ENCODE measurements at regions not wholly inside any gene's neighbourhood (a gene's known extent, or its start where the extent isn't known, plus 50 kb on each side); places are given as distances from the start of the nearest gene placed in this dataset.
"Not testable (repeated sequence)": the region's sequence is repeated elsewhere in the genome, so short reads cannot be mapped to it uniquely, and the experiment has no call there.

DNA sequence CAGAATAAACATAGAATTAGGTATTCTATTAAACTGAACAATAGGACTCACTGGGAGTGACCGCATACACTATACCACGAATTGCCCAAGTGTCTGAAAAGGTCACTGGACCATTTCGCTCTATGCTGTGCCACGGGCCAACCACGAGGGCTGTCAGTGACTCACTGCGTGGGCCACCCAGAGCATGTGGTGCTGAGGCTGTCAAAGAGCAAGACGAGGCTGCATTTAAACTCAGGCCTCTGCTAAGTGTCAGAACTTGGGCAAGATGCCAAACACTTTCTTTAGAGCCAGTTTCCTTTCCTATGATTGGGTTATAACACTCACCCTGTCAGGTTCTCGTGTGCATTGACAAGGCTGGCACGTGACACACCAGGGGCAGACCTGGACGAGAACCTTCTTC lies 97.5 kb downstream of the SH3YL1 start:
- peak; percentile 2 for DNase-seq

DNA sequence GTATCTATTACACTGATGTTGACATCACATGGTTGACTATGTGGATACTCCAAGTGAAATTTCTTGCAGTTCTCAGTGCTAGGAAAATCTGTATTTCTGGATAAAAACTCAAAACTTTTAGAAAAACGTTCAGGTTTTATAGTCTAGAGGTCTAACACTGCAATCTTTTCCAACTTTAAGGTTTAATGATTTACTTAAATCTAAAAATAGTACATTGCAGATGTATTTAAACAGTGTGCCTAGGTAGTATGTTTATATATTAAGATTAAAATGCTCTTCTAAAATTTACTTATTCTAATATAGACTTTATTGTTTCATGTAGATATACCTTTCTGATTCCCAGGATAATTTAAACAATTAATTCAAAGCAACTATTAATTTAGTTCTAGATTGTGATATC lies 98.3 kb downstream of the SH3YL1 start:
- DNase-seq = no peak

DNA sequence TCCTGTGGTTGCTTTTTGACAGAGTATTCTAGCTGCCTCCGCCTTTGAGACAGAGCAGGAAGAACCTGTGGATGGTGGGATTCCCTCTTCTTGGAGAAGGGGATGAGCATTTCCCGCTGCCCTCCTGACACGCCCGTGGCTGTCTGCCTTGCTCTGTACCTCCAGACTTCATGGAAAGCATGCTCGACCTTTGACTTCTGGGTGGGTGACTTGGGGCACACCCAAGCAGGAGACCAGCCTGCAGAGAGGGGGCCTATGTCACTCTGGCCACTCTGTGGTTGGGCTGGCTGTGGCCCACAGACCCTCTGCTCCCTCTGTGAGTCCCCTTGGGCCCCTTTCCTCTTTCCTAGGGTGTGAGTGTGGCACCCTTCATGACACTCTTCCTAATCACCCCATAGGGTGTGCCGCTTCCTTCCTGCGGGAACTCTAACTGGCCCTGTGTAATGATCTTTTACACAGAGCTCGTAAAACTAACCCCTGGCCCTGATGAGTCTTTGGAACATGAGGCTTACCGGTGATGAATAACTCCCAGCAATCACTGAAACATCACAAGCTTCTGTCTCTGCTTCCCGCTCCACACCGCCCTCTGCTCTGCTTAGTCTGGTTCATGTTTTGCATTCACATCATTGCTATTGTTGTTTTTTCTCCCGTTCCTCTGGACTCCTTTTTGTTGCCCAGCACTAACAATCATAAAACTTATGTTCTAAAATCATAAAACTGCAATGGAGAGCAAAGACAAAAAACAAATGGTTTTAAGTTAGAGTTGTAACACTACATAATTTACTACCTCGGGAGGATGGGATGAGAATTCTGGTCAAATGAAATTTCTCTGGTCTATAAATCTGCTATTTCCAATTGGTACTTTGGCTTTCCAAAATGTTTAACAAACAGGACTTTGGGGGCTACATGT lies 101.1 kb downstream of the SH3YL1 start:
- no peak for DNase-seq

- no peak for DNase-seq
These were observed 102.1 kb downstream of the SH3YL1 start for GRCh38 chr2:161729-162128.

DNA sequence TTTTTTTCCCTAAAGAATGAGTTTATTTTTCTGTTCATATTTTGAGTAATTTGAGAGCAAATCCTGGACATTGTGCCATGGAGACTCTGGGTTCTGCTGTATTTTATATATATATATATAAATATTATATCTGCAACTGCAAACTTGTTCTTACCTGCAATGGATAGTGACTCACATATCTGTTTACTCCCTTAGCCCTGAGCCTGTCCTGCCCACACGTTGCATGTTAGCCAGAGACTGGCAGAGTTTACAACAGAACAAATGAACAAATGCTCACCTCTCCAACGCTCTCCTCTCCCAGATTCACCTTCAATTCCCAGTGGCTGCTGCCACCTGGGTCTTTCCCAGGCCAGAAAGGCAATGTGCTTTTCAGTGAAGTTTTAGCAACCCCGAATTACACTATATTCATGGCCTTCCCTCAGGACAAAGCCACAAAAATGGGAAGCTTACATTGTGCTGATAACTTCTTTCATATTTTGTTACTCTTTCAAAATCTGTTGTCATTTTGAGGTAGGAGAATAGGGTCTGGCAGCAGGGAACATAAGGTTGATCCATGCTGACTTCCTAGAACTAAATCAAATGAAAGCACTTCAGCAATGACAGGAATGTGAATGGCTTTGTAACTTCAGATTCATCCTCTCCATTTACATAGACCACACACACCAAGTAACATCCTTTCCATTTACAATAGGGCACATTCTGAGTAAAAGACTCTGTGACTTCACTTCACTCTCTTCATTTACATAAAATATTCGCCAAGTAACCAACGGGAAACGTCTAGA lies 105.4 kb upstream of the FAM110C start:
- no peak for DNase-seq

- DNase-seq = no peak
These were observed 99.1 kb upstream of the FAM110C start for GRCh38 chr2:145407-145806.

DNA sequence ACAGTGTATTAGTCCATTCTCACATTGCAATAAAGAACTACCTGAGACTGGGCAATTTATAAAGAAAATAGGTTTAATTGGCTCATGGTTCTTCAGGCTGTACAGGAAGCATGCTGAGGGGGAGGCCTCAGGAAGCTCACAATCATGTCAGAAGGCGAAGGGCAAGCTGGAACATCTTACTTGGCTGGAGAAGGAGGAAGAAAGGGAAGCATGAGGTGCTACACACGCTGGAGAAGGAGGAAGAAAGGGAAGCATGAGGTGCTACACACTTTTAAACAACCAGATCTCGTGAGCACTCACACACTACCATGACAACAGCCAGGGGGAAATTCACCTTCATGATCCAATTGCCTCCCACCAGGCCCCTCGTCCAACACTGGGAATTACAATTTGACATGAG lies 95.3 kb upstream of the FAM110C start:
- no peak for DNase-seq

- DNase-seq = no peak
These were observed 90.4 kb upstream of the FAM110C start for GRCh38 chr2:136666-137065.

DNA sequence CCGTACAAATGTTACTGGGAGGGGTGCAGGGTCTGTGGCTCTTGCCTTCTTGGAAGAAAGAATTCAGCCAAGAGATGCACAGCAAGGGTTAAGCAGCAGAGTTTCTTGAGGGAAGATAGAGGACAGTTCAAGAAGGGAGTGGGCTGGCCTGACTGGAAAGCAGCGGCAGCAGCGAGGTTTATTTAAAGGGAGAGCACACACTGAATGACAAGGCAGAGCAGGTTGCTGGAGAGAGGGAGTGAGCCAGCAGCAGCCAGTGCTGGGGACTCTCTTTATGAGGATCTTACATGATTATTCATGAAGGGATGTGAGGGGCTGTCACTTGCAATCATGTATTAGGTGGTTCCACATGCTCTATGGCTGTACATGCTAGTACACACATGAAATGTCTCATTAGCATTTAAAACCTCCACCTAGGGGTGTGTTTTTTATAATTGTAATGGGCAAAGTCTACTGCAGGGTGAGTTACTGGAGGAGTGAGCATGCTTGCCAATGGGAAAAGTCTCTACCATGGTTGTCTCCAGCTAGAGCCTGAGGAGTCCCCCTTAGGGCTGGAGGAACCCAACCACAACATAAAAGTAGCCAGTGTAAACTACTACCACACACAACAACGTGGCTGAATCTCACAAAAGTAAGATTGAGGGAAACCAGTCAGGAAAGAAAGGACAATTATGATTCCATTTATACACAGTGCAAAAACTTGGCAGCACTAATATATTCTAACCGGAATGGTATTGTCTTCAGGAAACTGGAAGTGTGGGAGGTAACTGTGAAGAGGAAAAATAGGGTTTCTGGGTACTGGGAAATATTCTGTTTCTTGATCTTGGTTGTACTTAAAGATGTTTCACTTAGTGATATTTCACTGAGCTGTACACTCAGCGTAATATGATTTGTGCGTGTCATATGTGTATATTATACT lies 87.6 kb upstream of the FAM110C start:
- DNase-seq = no peak

DNA sequence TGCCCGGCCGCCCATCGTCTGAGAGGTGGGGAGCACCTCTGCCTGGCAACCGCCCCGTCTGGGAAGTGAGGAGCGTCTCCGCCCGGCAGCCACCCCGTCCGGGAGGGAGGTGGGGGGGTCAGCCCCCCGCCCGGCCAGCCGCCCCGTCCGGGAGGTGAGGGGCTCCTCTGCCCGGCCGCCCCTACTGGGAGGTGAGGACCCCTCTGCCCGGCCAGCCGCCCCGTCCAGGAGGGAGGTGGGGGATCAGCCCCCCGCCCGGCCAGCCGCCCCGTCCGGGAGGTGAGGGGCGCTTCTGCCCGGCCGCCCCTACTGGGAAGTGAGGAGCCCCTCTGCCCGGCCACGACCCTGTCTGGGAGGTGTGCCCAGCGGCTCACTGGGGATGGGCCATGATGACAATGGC lies 80.5 kb upstream of the FAM110C start:
- not testable (repeated sequence) for DNase-seq

DNA sequence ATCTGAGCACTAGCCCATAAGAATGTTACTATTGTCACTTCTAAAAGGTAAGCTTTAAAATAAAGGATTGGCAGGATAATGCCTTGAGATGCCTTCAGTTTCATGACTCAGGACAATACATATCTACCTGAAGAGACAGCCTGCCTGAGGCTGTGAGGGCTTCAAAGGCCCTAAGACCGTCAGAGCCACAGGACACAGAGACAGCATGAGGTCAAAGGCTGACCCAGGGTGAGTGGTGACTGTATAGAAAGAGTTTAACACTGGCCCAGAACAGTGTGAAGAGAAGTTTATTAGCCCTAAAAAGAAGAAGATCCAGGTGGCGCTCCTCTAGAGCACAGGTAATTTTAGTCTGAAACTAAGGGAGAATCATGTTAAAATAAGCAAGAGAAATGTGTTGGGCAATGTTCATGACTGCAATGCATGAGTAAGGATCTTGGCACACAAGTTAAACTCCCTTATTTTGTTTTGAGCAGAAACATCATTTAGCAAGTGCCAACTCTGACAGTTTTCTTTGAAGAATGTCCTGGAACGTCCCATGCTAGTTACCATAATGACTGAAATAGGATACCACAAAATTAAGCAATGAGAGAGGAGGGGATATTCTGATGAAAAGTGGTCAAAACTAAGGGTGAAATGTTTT lies 78.1 kb upstream of the FAM110C start:
- DNase-seq = no peak

- DNase-seq = no peak
These were observed 70.6 kb upstream of the FAM110C start for GRCh38 chr2:116953-117352.

DNA sequence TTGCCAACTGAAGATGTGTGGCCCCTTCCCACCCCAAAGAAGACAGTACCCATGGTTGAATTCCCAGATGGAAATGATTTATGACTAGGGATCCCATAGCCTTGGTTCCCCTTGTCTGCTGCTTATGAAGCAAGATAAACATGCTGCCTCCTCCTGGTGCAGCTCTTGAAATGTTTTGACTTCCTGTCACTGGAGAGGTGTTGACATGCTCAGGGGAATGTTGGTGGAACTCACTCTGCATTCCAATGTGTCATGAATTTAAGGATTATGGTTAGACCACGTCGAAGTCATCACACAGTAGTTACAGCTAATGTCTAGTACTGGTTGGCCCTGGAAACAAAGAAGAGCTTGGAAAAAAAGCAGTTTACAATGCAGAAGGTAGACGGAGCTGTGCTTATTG lies 69.0 kb upstream of the FAM110C start:
- no peak for DNase-seq

DNA sequence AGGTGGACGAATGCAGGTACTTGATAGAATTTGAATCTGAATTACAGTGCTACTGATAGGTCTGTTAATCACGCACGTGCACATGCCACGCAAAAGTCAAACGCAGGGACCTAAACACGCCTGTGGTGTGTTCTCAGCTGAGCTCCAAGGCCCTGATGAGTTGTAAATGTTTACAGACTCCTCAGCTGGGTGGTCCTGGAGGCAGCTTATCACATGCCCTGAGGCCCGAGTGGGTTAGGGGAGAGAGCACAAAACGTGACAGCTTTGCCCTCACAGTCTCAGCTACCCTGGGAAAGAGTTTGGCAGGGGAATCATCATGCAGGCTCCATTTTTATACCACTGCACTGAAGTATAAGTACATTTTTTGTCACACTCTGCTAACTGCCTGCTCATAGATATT lies 68.3 kb upstream of the FAM110C start:
- DNase-seq = no peak

DNA sequence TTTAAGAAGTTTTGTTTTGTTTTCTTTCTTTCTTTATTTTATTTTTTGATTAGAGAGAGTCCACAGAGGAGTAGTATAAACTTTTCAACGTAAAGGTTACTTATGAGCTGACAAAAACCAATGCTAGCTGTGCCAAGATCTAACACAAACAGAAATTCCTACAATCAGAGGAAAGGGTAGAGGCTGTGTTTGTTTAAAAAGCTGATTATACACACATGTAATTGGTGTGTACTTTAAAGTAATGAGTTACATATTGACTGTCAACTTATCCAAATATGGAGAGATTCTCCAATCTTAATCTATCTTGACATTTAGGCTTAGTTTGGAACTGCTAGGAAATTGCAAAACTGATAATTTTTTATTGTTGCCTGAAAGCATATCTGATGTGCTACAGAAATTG lies 63.7 kb upstream of the FAM110C start:
- DNase-seq = no peak

- DNase-seq = no peak
These were observed 62.9 kb upstream of the FAM110C start for GRCh38 chr2:108920-109809.

DNA sequence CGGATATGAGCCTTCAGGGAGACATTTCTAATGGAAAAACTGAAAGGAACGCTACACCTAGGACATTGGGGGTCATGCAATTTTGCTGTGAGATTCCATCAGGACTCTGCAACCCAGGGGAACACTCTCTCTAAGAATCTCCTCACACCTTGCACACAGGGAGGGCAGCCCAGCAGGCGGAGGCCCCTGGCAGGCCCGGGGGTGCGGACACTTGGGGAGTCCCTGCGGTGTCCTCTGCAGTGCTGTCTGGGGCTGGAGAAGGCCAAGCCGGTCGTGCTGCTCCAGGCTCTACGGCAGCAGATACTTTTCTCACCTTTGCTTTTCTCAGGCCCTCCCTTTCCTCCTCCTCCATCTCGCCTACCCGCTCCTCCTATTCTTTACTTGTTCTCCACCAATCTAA lies 54.7 kb upstream of the FAM110C start:
- DNase-seq = no peak

Measured in hematopoietic multipotent progenitor cell treated with erythropoietin and hydrocortisone succinate and interleukin-3 and kit ligand, for 6 days (in vitro differentiated cells).